NCI-H510A treated with DMSO at 0.1 percent for 48 hours (cell line): ENCODE measurements at regions not wholly inside any gene's neighbourhood (a gene's known extent, or its start where the extent isn't known, plus 50 kb on each side); places are given as distances from the start of the nearest gene placed in this dataset.
A peak's percentile ranks its signal among the peaks of the same experiment; 100 is the strongest.
"Not testable (repeated sequence)": the region's sequence is repeated elsewhere in the genome, so short reads cannot be mapped to it uniquely, and the experiment has no call there.

Experiments
- DNase-seq: peaks from one replicate; lab custom pipeline; 2025; lab: John Stamatoyannopoulos, UW

DNA sequence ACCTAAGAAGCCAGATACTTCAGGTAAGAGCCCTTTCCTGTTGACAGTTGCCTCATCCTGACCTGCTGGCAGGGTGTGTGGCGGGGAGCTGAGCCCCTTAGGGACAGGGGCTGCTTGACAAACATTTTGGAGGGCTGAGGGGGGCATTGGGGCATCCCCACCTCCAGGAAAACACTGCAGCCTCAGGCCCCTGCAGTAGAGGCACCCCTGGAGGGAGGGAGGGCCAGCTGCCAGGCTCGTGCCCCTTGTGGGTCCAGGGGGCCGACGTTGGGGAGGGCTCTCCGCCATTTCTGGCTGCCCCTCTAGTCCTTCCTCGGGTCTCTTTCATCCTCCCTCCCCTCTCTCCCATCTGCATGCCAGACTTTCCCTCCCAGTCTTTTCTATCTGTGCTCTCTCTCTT lies 177.3 kb downstream of the RPS24 start:
- DNase-seq: no peak

DNA sequence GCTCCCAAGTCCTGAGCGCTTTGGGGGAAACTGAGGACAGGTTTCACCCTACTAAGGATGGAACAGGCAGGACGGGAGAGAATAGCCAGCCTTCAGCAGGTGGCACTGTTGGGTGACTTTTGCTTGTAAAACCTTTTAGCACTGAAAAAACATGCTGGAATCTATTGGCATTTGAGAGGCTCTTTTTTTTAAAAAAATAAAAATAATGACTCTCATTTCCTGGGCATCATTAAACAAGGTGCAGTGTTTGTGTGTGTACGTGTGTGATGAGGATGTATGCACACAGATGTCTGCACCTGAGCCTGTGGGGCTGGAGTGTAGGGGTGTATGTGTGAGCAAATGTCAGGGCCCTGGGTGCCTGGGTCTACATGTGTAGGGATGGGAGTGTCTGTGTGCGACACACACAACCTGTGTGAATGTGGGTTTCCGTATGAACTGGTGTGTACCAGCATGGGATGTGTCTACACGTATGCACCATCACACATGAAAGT lies 177.9 kb downstream of the RPS24 start:
- DNase-seq: peak; percentile 52

DNA sequence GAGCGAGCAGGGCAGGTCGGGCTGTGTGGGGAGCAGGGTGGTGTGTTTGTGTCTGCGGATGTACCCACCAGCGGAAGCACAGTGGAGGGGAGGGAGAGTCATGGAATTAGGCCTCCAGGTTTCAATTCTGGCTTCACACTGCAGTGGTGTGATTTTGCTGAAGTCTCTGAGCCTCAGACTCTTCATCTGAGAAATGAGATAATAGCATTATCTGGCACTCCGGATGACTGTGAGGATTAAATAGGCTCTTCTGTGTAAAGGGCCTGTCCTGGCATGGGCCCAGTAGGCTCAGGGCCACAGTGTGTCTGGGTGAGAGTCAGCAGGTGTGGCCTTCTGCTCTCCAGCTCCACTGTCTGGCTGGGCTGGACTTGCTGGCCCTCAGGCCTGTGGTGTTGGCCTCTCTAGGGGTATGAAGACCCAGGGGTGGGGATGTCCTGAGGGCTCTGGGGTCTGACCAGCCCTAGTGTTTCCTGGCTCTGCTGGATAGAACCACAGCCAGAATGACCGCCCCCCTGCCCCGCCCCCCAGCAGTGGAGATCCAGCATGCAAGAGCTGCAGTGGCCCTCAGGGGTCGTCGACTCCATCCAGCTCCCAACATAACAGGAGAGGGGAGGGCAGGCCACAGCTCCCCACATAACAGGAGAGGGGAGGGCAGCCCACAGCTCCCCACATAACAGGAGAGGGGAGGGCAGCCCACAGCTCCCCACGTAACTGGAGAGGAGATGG lies 178.6 kb downstream of the RPS24 start:
- peak; percentile 17 for DNase-seq

DNA sequence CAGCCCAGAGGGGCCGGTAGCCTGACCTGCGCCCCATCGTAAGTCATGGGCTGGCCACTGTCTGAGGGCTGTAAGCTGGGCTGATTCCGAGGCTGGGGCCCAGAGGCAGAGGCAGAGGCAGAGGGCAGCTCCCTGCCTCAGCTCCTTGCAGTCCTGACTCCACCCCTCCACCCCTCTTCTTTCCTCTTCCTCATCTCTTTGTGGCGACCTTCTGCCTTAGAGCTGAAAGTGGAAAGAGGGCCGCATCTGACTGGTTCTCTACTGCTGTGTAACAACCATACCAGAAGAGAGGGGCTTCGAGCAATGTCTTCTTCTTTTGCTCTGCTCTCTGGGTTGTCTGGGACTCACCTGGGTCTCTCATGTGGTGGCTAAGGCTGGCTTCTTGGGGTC lies 179.1 kb downstream of the RPS24 start:
- no peak for DNase-seq

DNA sequence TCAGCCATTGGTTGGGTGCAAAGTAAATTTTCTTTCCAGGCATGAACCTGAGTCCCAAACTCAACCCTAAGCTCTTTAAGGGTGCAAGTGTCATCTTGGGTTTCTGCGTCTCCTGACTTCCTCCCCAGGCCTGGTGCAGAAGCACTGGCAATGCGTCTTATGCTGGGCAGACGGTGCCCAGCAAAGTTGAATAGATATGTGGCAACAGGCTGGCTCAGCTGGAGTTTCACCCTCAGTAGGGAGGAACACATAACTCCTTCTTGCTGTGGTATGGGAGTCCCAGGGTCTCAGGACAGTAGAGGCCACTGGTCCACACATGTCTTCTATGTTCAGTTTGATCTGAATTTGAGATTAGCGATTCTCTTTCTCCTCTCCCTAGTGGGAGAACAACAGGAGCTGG lies 181.3 kb downstream of the RPS24 start:
- DNase-seq: no peak

DNA sequence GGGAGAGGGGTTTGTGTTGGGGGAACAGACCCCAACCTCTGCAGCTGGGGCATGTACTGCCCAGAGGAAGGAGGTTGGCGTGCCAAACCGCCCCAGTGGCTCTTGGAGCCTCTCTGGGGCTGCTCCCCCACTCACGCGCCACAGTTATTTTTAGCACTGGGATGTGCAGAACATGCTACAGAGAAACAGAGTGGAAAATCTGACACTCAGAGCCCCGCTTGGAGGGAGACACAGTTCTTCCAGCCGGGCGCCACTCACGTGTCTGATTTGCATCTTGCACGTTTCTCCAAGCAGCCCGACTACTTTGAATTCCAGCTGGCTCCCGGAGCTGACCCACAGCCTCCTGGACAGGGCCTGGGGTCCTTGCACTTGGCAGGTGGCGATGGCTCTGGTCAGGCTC lies 182.0 kb downstream of the RPS24 start:
- no peak for DNase-seq

GRCh38 chr10:78217336-78217735 lies 183.7 kb downstream of the RPS24 start:
- no peak for DNase-seq

GRCh38 chr10:78218798-78219490 lies 185.3 kb downstream of the RPS24 start:
- DNase-seq: no peak

DNA sequence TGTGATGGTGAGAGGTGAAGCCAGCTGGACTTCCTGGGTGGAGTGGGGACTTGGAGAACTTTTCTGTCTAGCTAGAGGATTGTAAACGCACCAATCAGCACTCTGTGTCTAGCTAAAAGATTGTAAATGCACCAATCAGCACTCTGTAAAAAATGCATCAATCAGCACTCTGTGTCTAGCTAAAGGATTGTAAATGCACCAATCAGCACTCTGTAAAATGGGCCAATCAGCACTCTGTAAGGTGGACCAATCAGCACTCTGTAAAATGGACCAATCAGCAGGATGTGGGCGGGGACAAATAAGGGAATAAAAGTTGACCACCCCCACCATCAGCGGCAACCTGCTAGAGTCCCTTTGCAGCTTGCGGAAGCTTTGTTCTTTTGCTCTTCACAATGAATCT lies 185.9 kb downstream of the RPS24 start:
- DNase-seq: not testable (repeated sequence)

- no peak for DNase-seq
These were observed 187.1 kb downstream of the RPS24 start for GRCh38 chr10:78220781-78221180.

- DNase-seq: peak; percentile 36
These were observed 188.6 kb downstream of the RPS24 start for GRCh38 chr10:78222096-78222790.

GRCh38 chr10:78223088-78223487 lies 189.4 kb downstream of the RPS24 start:
- no peak for DNase-seq

DNA sequence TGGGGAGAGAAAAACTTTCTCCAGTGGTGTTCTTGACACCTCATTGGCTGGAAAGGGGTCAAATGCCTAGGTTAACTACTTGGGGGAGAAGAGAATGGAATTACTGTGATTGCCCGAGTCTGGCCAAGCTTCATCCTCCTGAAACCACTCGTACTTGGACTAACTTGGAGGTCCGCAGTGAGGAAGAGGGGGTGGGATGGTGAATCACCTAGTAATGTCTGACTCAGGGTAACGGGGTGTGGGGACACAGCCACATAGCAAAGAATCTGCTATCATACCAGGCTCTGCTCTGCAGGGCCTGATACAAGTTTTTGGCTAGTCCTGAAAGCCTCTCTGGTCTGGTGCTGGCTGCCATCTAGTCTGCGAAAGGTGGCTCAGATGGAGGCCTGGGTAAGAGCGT lies 190.9 kb downstream of the RPS24 start:
- no peak for DNase-seq

GRCh38 chr10:78225594-78225993 lies 191.9 kb downstream of the RPS24 start:
- no peak for DNase-seq

GRCh38 chr10:78229489-78229888 lies 195.8 kb downstream of the RPS24 start:
- no peak for DNase-seq

DNA sequence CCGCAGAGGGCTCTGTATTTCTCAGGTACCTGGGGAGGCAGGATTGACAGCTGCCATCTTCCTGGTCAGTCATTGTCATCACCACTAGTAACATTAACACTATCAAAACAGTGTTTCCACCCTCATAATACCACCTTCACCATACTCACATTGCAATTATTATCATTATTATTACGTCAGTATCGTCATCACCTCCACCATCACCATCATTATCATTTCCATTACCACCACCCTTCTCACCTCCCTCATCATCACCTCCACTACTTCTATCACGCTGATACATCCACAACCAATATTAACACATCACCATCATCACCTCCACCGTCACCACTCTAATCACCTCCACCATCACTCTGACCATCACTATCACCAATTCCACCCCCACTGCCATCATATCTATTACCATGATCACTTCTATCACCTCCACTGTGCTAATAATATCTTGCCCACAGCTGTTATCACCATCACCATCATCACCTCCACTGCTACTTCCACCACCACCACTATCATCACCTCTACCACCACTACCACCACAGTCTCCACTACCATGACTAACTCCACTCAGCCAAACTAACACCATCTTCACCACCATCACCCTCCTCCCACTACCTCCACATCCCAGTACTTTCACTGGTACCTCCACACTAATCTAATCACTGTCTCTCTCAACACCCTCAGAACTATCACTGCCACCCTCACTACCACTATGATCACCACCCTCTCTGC lies 196.4 kb downstream of the RPS24 start:
- DNase-seq: no peak

DNA sequence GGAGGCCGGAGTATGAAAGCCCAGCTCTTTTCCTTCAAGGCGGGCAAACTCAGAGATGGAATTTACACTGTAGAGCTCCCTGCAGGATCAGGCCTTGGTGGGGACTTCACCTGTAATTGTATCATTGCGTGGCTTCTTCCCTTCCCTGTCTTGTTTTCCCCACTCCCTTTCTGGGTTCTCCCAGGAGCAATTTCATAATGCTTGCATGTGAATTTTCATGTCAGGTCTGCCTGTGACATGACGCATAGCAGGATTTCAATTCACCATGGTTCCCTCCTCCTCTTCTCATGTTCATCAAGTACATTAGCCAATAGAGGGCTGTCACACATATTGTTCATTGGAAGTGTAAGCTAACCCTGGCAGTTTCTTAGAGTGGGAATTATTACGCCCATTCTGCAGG lies 197.7 kb downstream of the RPS24 start:
- DNase-seq: no peak

DNA sequence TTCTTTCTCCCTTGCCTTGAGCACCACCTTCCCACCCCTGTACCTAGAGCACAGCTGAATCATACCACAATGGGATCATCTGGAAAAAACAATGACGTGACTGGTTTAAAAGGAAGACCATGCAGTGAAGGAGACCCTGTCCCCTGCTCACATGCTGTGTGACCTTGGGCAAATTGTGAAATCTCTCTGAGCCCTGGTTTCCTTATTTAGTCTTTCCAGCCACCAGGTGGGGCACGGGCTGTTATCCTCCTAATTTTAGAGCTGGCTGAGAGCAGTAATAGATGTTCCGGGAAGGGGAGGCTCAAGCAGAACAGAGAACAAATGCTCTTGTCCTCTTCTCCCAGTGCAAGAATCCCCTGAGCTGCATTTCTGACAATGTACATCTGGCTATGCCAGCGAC lies 198.3 kb downstream of the RPS24 start:
- no peak for DNase-seq

- DNase-seq: no peak
These were observed 202.9 kb downstream of the RPS24 start for GRCh38 chr10:78236416-78237015.

DNA sequence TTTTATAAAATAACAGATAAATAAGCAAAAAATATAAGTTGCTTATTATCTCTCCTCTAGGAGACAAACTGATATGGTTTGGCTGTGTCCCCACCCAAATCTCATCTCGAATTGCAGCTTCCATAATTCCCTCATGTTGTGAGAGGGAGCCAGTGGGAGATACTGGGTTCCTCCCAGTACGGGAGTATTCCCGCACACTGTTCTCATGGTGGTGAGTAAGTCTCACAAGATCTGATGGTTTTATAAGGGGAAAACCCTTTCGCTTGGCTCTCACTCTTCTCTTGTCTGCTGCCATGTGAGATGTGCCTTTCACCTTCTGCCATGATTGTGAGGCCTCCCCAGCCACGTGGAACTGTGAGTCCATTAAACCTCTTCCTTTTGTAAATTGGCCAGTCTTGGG lies 204.3 kb downstream of the RPS24 start:
- DNase-seq: not testable (repeated sequence)

GRCh38 chr10:78247266-78247665 lies 213.6 kb downstream of the RPS24 start:
- no peak for DNase-seq

GRCh38 chr10:78247821-78248220 lies 214.2 kb downstream of the RPS24 start:
- DNase-seq: no peak
